Cardiac fibroblast (primary cell): ENCODE measurements at regions not wholly inside any gene's neighbourhood (a gene's known extent, or its start where the extent isn't known, plus 50 kb on each side); places are given as distances from the start of the nearest gene placed in this dataset.
A peak's percentile ranks its signal among the peaks of the same experiment; 100 is the strongest.

Experiments
- DNase-seq, 2 donors: peaks; one replicate each; pipeline versions ENCODE4 v3.0.0 to v3.0.0-alpha.2; 2010; ENCODE audit warnings: low read depth in 2 of 2
- H3K4me3 ChIP-seq, 2 donors: replicated peaks in 1 of 2; 1 replicate in 1 of 2; 2 replicates in 1 of 2; pipeline ENCODE4 v1.5.1; 2011; ENCODE audit warnings: low read depth in 2 of 2, low read length in 2 of 2, mild to moderate bottlenecking in 2 of 2, moderate library complexity in 1 of 2
- TF ChIP-seq, protein P1 (sequence below): IDR thresholded peaks from one replicate; pipeline ENCODE4 v1.5.1; 2011; ENCODE audit warnings: low read depth, mild to moderate bottlenecking, low read length, inconsistent platforms

GRCh38 chr12:22115711-22116110 is 69.7 kb downstream of the CMAS start:
- DNase-seq: no peak
- no peak overlapping the region for H3K4me3 ChIP-seq
- TF ChIP-seq, protein P1, sequence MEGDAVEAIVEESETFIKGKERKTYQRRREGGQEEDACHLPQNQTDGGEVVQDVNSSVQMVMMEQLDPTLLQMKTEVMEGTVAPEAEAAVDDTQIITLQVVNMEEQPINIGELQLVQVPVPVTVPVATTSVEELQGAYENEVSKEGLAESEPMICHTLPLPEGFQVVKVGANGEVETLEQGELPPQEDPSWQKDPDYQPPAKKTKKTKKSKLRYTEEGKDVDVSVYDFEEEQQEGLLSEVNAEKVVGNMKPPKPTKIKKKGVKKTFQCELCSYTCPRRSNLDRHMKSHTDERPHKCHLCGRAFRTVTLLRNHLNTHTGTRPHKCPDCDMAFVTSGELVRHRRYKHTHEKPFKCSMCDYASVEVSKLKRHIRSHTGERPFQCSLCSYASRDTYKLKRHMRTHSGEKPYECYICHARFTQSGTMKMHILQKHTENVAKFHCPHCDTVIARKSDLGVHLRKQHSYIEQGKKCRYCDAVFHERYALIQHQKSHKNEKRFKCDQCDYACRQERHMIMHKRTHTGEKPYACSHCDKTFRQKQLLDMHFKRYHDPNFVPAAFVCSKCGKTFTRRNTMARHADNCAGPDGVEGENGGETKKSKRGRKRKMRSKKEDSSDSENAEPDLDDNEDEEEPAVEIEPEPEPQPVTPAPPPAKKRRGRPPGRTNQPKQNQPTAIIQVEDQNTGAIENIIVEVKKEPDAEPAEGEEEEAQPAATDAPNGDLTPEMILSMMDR: no peak

- H3K4me3 ChIP-seq: no peak overlapping the region
- no peak for DNase-seq
These were observed 70.4 kb downstream of the CMAS start for GRCh38 chr12:22116376-22116775.

DNA sequence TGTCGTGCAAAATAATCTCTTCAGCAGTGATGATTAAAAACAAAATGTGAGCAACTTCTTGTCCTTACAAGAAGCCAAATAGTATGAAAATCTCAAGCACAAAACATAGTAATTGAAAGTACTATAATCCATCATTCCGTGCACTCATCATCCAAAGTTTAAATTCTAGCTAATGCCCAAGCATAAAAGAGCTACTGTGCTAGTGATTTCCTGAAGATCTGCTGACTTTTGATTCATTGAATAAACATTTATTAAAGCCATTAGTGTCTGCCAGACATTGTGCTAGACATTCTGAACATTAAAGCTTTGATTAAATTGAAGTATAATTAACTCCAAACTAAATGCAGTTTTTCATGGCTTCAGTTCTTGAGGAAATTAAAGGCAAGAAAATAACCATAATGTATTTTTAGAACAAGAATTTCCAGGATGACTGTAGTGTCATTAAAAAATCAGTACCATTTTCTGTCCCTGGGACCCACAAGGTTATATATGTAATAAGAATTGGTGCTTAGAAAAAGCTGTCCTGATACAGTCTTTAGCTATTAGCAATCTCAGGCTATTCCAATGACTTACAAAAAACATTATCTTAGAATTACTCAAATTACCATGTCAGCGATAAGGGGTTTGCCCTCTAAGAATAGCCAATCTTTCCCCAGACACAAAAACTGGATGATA is 71.7 kb downstream of the CMAS start:
- no peak for DNase-seq
- no peak overlapping the region for H3K4me3 ChIP-seq
- TF ChIP-seq, protein P1: no peak

More at GRCh38 chr12:22116376-22116775, 70.4 kb downstream of the CMAS start:
- TF ChIP-seq, protein P1: no peak

- no peak overlapping the region for H3K4me3 ChIP-seq
- TF ChIP-seq, protein P1: no peak
- DNase-seq: no peak
These were observed 72.3 kb downstream of the CMAS start for GRCh38 chr12:22118238-22118790.

DNA sequence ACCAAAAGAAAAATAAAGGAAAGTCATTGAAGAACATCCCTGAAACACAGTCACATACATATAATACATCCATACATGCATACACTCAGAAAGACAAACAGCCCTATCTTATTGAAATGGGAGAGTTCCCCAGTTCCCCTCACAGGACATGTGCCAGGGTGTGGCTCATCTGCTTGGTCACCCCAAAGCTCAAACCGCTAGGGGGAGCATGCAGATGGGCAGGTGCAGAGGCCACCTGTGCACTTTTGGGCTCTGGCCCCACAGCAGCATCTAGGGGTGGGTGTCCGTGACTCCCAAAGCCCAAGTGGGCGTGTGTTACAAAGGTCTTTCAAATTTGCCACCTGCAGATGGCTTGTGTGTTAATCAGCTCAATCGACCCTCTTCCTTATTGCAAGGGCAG is 75.2 kb downstream of the CMAS start:
- TF ChIP-seq, protein P1: peak; percentile 6
- H3K4me3 ChIP-seq: no peak overlapping the region
- DNase-seq: no peak

- no peak overlapping the region for H3K4me3 ChIP-seq
- no peak for DNase-seq
- TF ChIP-seq, protein P1: no peak
These were observed 76.3 kb downstream of the CMAS start for GRCh38 chr12:22122359-22122758.
